ENCODE measurements at regions not wholly inside any gene's neighbourhood (a gene's known extent, or its start where the extent isn't known, plus 50 kb on each side); places are given as distances from the start of the nearest gene placed in this dataset.

- TF ChIP-seq POLR2A (IDR thresholded peaks at IDR 0.05) = no peak
- TF ChIP-seq CTCF (IDR thresholded peaks at IDR 0.05 in 4 of 5, conservative IDR thresholded peaks at IDR 0.05 in 1 of 5) = no peak
- DNase-seq (no peak), ATAC-seq (peak in 1 of 2 donors; percentile 30)
- H3K9me3 ChIP-seq = no peaks in the 10 kb centered on the region
- H3K36me3 ChIP-seq = no peaks in the 10 kb centered on the region
- in situ Hi-C loops (cut with MboI; ENCODE audit: low sequenced_read_pairs in 4 of 4) = loop anchor here in 3 of 4 donors (10.0 to 25.0 kb wide), 2 partner anchors 1008 to 1160 kb away; no protein-coding TSS in a partner anchor
- H3K27ac ChIP-seq = peak overlapping the region in 2 of 4 donors; percentile 21 to 35
- no peak overlapping the region for H3K4me3 ChIP-seq
- no peaks in the 10 kb centered on the region for H3K27me3 ChIP-seq
- intact Hi-C loops (cut with DNase I; ENCODE audit: low total_unique reads) = loop anchor here (5.0 kb wide), 3 partner anchors 458 to 1218 kb away; no protein-coding TSS in a partner anchor
- peaks cover 0 to 3% of the 10 kb centered on the region in 2 donors for H3K4me1 ChIP-seq
Measured at GRCh38 chr4:123104310-123105025, 182.1 kb upstream of the NUDT6 start.

GRCh38 chr4:123105026-123105420 lies 182.6 kb upstream of the NUDT6 start:
- H3K27ac ChIP-seq = peak overlapping the region in 1 of 4 donors; percentile 35

GRCh38 chr4:123106747-123107146 lies 184.3 kb upstream of the NUDT6 start:
- ATAC-seq = no peak
- intact Hi-C loops (cut with DNase I; ENCODE audit: low total_unique reads) = no loop called here
- no peak overlapping the region for H3K4me3 ChIP-seq

More at GRCh38 chr4:123105026-123105420, 182.6 kb upstream of the NUDT6 start:
- ATAC-seq (no peak), DNase-seq (no peak)
- TF ChIP-seq CTCF (IDR thresholded peaks at IDR 0.05 in 4 of 5, conservative IDR thresholded peaks at IDR 0.05 in 1 of 5) (no peak), POLR2A (IDR thresholded peaks at IDR 0.05) (no peak)
- Histone ChIP-seq H3K36me3 (no peaks in the 10 kb centered on the region), H3K4me1 (peaks cover 3 to 9% of the 10 kb centered on the region in 2 donors), H3K9me3 (no peaks in the 10 kb centered on the region), H3K4me3 (no peak overlapping the region), H3K27me3 (no peaks in the 10 kb centered on the region)
- intact Hi-C loops (cut with DNase I; ENCODE audit: low total_unique reads) = no loop called here
- in situ Hi-C loops (cut with MboI; ENCODE audit: low sequenced_read_pairs in 4 of 4) = loop anchor here in 3 of 4 donors (10.0 to 25.0 kb wide), 2 partner anchors 1007 to 1160 kb away; no protein-coding TSS in a partner anchor

GRCh38 chr4:123107444-123108252 lies 185.3 kb upstream of the NUDT6 start:
- no peak overlapping the region for H3K4me3 ChIP-seq
- H3K9me3 ChIP-seq = no peaks in the 10 kb centered on the region
- intact Hi-C loops (cut with DNase I; ENCODE audit: low total_unique reads) = no loop called here
- DNase-seq = no peak
- in situ Hi-C loops (cut with MboI; ENCODE audit: low sequenced_read_pairs in 4 of 4) = loop anchor here in 3 of 4 donors (10.0 to 25.0 kb wide), 2 partner anchors 1005 to 1157 kb away; no protein-coding TSS in a partner anchor
- TF ChIP-seq POLR2A (IDR thresholded peaks at IDR 0.05) = no peak
- ATAC-seq = no peak
- H3K27ac ChIP-seq = no peak overlapping the region
- H3K36me3 ChIP-seq = no peaks in the 10 kb centered on the region
- H3K4me1 ChIP-seq = peaks cover 11 to 14% of the 10 kb centered on the region in 2 donors
- H3K27me3 ChIP-seq = no peaks in the 10 kb centered on the region

More at GRCh38 chr4:123106747-123107146, 184.3 kb upstream of the NUDT6 start:
- Histone ChIP-seq H3K27ac (no peak overlapping the region), H3K27me3 (no peaks in the 10 kb centered on the region), H3K9me3 (no peaks in the 10 kb centered on the region), H3K4me1 (peaks cover 11 to 14% of the 10 kb centered on the region in 2 donors), H3K36me3 (no peaks in the 10 kb centered on the region)
- in situ Hi-C loops (cut with MboI; ENCODE audit: low sequenced_read_pairs in 4 of 4) = loop anchor here in 3 of 4 donors (10.0 to 25.0 kb wide), 2 partner anchors 1006 to 1158 kb away; no protein-coding TSS in a partner anchor
- TF ChIP-seq POLR2A (IDR thresholded peaks at IDR 0.05) (no peak), CTCF (IDR thresholded peaks at IDR 0.05 in 4 of 5, conservative IDR thresholded peaks at IDR 0.05 in 1 of 5) (no peak)
- peak in 1 of 2 donors; percentile 7 for DNase-seq

Data from gastrocnemius medialis (tissue), 4 donors.